Ishikawa (cell line): ENCODE measurements at regions not wholly inside any gene's neighbourhood (a gene's known extent, or its start where the extent isn't known, plus 50 kb on each side); places are given as distances from the start of the nearest gene placed in this dataset.

Experiments used
- CEBPB ChIP-seq: IDR thresholded peaks from 2 replicates; pipeline ENCODE4 v1.6.1; 2012
- CREB1 ChIP-seq: IDR thresholded peaks from 2 replicates; pipeline ENCODE4 v1.6.1; 2012; ENCODE audit warnings: low read depth
- EGR1 ChIP-seq: IDR thresholded peaks from 2 replicates; pipeline ENCODE4 v1.6.1; 2012
- EP300 ChIP-seq: IDR thresholded peaks from 2 replicates; pipeline ENCODE4 v1.6.1; 2012; ENCODE audit warnings: borderline replicate concordance
- FOXM1 ChIP-seq: IDR thresholded peaks from 2 replicates; pipeline ENCODE4 v1.6.1; 2012; ENCODE audit warnings: low read depth, borderline replicate concordance
- MAX ChIP-seq: IDR thresholded peaks from 2 replicates; pipeline ENCODE4 v1.6.1; 2012
- NFIC ChIP-seq: IDR thresholded peaks from 2 replicates; pipeline ENCODE4 v1.6.1; 2012
- RAD21 ChIP-seq: IDR thresholded peaks from 2 replicates; pipeline ENCODE4 v1.6.1; 2012; ENCODE audit warnings: low read depth
- REST ChIP-seq: IDR thresholded peaks from 2 replicates; pipeline ENCODE4 v1.6.1; 2012; ENCODE audit warnings: low read depth, mild to moderate bottlenecking
- TAF1 ChIP-seq: IDR thresholded peaks from 2 replicates; pipeline ENCODE4 v1.6.1; 2012; ENCODE audit warnings: low read depth, mild to moderate bottlenecking
- TCF12 ChIP-seq: IDR thresholded peaks from 2 replicates; pipeline ENCODE4 v1.6.1; 2012; ENCODE audit warnings: low read depth
- TEAD4 ChIP-seq: IDR thresholded peaks from 2 replicates; pipeline ENCODE4 v1.6.1; 2012
- USF1 ChIP-seq: IDR thresholded peaks from 2 replicates; pipeline ENCODE4 v1.6.1; 2012
- YY1 ChIP-seq: IDR thresholded peaks from 2 replicates; pipeline ENCODE4 v1.6.1; 2012; ENCODE audit warnings: low read depth
- ZBTB7A ChIP-seq: IDR thresholded peaks from 2 replicates; pipeline ENCODE4 v1.6.1; 2012; ENCODE audit warnings: low read depth

GRCh38 chr2:16025876-16026640 lies 85.7 kb downstream of the MYCN start:
- TF ChIP-seq FOXM1 (no peak), EP300 (no peak), CEBPB (no peak), USF1 (no peak), YY1 (no peak), TEAD4 (no peak), REST (no peak), RAD21 (no peak), NFIC (no peak), EGR1 (no peak), CREB1 (no peak)

- TF ChIP-seq USF1 = no peak
- TF ChIP-seq CREB1 = no peak
Measured at GRCh38 chr2:16025211-16025875, 85.0 kb downstream of the MYCN start.

- TF ChIP-seq CEBPB (no peak), EGR1 (no peak), TAF1 (no peak), USF1 (no peak), FOXM1 (no peak), TCF12 (no peak), ZBTB7A (no peak), TEAD4 (no peak), MAX (no peak), CREB1 (no peak), NFIC (no peak), EP300 (no peak), RAD21 (no peak), REST (no peak)
Measured at GRCh38 chr2:16023506-16024360, 83.4 kb downstream of the MYCN start.

GRCh38 chr2:16022548-16023240 lies 82.3 kb downstream of the MYCN start:
- TF ChIP-seq FOXM1 (no peak), USF1 (no peak), CREB1 (no peak), MAX (no peak), EGR1 (no peak), YY1 (no peak), NFIC (no peak), EP300 (no peak), CEBPB (no peak), ZBTB7A (no peak), TEAD4 (no peak), TAF1 (no peak), RAD21 (no peak), REST (no peak), TCF12 (no peak)
